ENCODE measurements at regions not wholly inside any gene's neighbourhood (a gene's known extent, or its start where the extent isn't known, plus 50 kb on each side); places are given as distances from the start of the nearest gene placed in this dataset.

- Mint-ChIP-seq H3K27ac (ENCODE audit: unreplicated experiment) (no peak overlapping the region), H3K9me3 (ENCODE audit: unreplicated experiment) (peaks cover 9% of the 10 kb centered on the region), H3K27me3 (ENCODE audit: insufficient read depth, unreplicated experiment) (no peaks in the 10 kb centered on the region), H3K36me3 (ENCODE audit: insufficient read depth, unreplicated experiment) (no peaks in the 10 kb centered on the region), H3K4me1 (ENCODE audit: low read depth, unreplicated experiment) (peaks cover 7% of the 10 kb centered on the region), H3K4me3 (ENCODE audit: unreplicated experiment) (no peak overlapping the region)
- Histone ChIP-seq H3K27me3 (replicated peaks; ENCODE audit: control insufficient read depth, insufficient read depth, low read length) (no peaks in the 10 kb centered on the region), H3K4me3 (ENCODE audit: low read depth, low read length) (no peak overlapping the region), H3K36me3 (ENCODE audit: control insufficient read depth, insufficient read depth, low read length) (no peaks in the 10 kb centered on the region), H3K4me1 (no peaks in the 10 kb centered on the region), H3K9me3 (no peaks in the 10 kb centered on the region)
- POLR2A ChIA-PET, result no interaction called here
- TF ChIP-seq CTCF (IDR thresholded peaks at IDR 0.05; ENCODE audit: insufficient read depth in 1 of 2, low read depth in 1 of 2, low read length in 1 of 2, severe bottlenecking in 1 of 2, unreplicated experiment in 1 of 2), result no peak
- DNase-seq, result no peak
- intact Hi-C loops (cut with micrococcal nuclease; ENCODE audit: unreplicated experiment), result no loop called here
- no TSS peak for BruUV-seq (replicated peaks)
- CTCF ChIA-PET, result no interaction called here
These were observed 1624.8 kb upstream of the FLRT2 start for GRCh38 chr14:83905157-83905556.

- H3K4me1 ChIP-seq, result no peaks in the 10 kb centered on the region
- CTCF ChIA-PET, result no interaction called here
- POLR2A ChIA-PET, result no interaction called here
- H3K9me3 ChIP-seq, result no peaks in the 10 kb centered on the region
- intact Hi-C loops (cut with micrococcal nuclease; ENCODE audit: unreplicated experiment), result no loop called here
- Mint-ChIP-seq H3K27ac (ENCODE audit: unreplicated experiment) (no peak overlapping the region), H3K4me1 (ENCODE audit: low read depth, unreplicated experiment) (no peaks in the 10 kb centered on the region), H3K27me3 (ENCODE audit: insufficient read depth, unreplicated experiment) (no peaks in the 10 kb centered on the region), H3K4me3 (ENCODE audit: unreplicated experiment) (no peak overlapping the region), H3K9me3 (ENCODE audit: unreplicated experiment) (peaks cover 11% of the 10 kb centered on the region), H3K36me3 (ENCODE audit: insufficient read depth, unreplicated experiment) (no peaks in the 10 kb centered on the region)
- no peaks in the 10 kb centered on the region for H3K36me3 ChIP-seq (ENCODE audit: control insufficient read depth, insufficient read depth, low read length)
- no peak for DNase-seq
- no peak overlapping the region for H3K4me3 ChIP-seq (ENCODE audit: low read depth, low read length)
- no peaks in the 10 kb centered on the region for H3K27me3 ChIP-seq (replicated peaks; ENCODE audit: control insufficient read depth, insufficient read depth, low read length)
- TF ChIP-seq CTCF (IDR thresholded peaks at IDR 0.05; ENCODE audit: insufficient read depth in 1 of 2, low read depth in 1 of 2, low read length in 1 of 2, severe bottlenecking in 1 of 2, unreplicated experiment in 1 of 2), result no peak
- BruUV-seq (replicated peaks), result no TSS peak
These were observed 1621.5 kb upstream of the FLRT2 start for GRCh38 chr14:83908419-83908818.

- Histone ChIP-seq H3K4me3 (ENCODE audit: low read depth, low read length) (no peak overlapping the region), H3K9me3 (no peaks in the 10 kb centered on the region), H3K27me3 (replicated peaks; ENCODE audit: control insufficient read depth, insufficient read depth, low read length) (no peaks in the 10 kb centered on the region), H3K4me1 (peaks cover 3% of the 10 kb centered on the region; the same call in 1 of the 2 replicates), H3K36me3 (ENCODE audit: control insufficient read depth, insufficient read depth, low read length) (no peaks in the 10 kb centered on the region)
- H3K4me3 Mint-ChIP-seq (ENCODE audit: unreplicated experiment), result no peak overlapping the region
- ChIA-PET CTCF (no interaction called here), POLR2A (no interaction called here)
- H3K4me1 Mint-ChIP-seq (ENCODE audit: low read depth, unreplicated experiment), result peaks cover 7% of the 10 kb centered on the region
- intact Hi-C loops (cut with micrococcal nuclease; ENCODE audit: unreplicated experiment), result no loop called here
- no peaks in the 10 kb centered on the region for H3K27me3 Mint-ChIP-seq (ENCODE audit: insufficient read depth, unreplicated experiment)
- BruUV-seq (replicated peaks), result no TSS peak
- H3K36me3 Mint-ChIP-seq (ENCODE audit: insufficient read depth, unreplicated experiment), result no peaks in the 10 kb centered on the region
- H3K9me3 Mint-ChIP-seq (ENCODE audit: unreplicated experiment), result peaks cover 19% of the 10 kb centered on the region
- H3K27ac Mint-ChIP-seq (ENCODE audit: unreplicated experiment), result no peak overlapping the region
- TF ChIP-seq CTCF (IDR thresholded peaks at IDR 0.05; ENCODE audit: insufficient read depth in 1 of 2, low read depth in 1 of 2, low read length in 1 of 2, severe bottlenecking in 1 of 2, unreplicated experiment in 1 of 2), result no peak
- DNase-seq, result no peak
These were observed 1620.4 kb upstream of the FLRT2 start for GRCh38 chr14:83909507-83909906.

Data from Caco-2 (cell line).